GM18861 (cell line): ENCODE measurements at regions not wholly inside any gene's neighbourhood (a gene's known extent, or its start where the extent isn't known, plus 50 kb on each side); places are given as distances from the start of the nearest gene placed in this dataset.
A peak's percentile ranks its signal among the peaks of the same experiment; 100 is the strongest.
"Not testable (repeated sequence)": the region's sequence is repeated elsewhere in the genome, so short reads cannot be mapped to it uniquely, and the experiment has no call there.

ENCODE experiments used
- ATAC-seq: cut with Tn5 transposase; IDR thresholded peaks from one replicate; pipeline ENCODE4 v1.9.1; 2021; ENCODE audit not compliant: unreplicated experiment

DNA sequence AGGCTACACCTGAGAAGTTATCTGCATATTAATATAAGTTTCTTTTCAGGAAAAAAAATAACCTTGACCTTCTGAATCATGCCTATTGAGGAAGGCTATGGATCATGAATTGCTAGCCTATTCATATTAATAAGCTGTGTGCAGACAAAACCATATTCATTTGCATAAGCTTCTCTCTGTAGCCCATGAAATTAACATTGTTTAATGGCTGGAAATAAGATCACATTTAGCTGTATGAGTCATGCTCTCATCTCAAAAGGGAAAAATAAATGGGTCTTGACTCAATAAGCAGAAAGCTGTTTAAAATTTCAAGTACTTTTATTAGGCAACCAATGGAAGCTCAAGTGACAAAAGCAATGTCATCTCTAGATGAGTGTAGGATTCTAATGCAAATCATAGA, 330.0 kb upstream of the DEPDC1 start:
- ATAC-seq = no peak

DNA sequence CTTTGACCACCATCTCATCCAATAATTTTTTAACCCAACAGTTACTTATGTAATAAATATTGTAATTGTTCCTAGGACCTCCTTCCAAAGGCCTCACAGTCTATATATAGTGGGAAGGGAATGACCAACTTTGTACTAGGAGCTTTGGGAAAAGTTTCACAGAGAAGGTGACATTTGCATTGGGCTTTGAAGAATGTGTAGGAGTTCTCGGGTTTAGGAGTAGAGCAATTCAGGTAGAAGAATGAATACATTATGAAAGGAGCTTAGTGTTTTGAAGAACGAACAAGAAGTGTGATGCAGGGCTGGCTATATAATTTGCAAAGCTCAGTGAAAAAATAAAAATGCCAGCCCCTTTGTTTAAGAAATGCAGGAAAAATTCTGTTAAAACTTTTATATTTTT, 330.4 kb upstream of the DEPDC1 start:
- no peak for ATAC-seq

DNA sequence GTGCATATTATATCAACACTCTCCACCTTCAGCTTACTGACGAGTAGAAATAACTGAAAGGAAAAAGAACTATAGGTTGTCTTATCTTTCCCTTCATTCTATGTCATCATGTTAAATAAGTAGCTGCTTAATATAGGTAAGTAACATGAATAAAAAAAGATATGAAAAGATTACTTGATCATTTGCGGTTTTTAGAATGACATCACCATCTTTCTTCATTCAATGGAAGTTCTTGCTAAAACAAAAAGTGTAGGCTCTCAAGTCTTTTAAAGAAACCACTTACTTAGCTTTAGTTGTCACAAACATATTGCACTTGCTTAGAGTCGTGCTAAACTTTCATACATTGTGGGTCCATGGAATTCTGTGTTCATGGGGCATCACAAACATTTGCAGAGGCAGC, 331.1 kb upstream of the DEPDC1 start:
- no peak for ATAC-seq

- no peak for ATAC-seq
Measured at GRCh38 chr1:68831281-68831680, 334.4 kb upstream of the DEPDC1 start.

DNA sequence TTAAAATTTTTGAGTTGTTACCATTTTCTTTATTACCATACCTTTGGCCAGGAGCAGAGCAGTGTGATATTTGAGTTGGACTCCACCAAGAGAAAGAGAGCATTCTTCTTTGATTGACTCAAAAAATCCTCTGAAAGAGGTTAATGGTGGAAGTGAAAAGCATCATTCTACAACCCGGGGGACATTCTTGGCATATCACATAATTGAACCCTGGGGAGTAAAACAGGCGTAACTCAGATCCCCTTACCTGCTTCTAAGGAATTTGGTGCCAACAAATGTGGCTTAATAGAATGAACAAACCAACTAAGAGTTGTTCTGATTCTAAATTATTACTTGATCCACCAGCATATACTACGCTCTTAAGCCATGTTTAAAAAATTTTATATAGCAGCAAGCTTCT, 351.1 kb upstream of the DEPDC1 start:
- ATAC-seq = no peak

GRCh38 chr1:68868606-68869005, 371.7 kb upstream of the DEPDC1 start:
- no peak for ATAC-seq

- ATAC-seq = no peak
Measured at GRCh38 chr1:68873144-68873543, 376.3 kb upstream of the DEPDC1 start.

DNA sequence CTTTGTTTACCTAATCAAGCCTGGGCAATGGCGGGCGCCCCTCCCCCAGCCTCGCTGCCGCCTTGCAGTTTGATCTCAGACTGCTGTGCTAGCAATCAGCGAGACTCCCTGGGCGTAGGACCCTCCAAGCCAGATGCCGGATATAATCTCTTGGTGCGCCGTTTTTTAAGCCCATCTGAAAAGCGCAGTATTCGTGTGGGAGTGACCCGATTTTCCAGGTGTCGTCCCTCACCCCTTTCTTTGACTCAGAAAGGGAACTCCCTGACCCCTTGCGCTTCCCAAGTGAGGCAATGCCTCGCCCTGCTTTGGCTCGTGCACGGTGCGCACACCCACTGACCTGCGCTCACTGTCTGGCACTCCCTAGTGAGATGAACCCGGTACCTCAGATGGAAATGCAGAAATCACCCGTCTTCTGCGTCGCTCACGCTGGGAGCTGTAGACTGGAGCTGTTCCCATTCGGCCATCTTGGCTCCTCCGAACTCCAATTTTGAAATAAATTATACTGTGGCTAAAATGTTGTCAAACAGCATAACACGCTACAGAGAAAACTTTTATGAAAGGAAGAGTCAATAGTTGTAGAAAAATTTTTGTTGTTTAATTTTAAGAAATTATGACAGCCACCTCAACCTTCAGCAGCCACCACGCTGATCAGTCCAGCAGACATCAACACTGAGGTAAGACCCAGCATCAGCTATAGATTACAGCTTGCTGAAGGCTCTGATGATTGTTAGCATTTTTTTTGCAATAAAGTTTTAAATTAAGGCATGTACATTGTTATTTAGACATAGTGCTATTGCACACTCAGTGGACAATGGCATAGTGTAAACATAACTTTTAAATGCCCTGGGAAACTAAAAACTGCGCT, 384.7 kb upstream of the DEPDC1 start:
- not testable (repeated sequence) for ATAC-seq

DNA sequence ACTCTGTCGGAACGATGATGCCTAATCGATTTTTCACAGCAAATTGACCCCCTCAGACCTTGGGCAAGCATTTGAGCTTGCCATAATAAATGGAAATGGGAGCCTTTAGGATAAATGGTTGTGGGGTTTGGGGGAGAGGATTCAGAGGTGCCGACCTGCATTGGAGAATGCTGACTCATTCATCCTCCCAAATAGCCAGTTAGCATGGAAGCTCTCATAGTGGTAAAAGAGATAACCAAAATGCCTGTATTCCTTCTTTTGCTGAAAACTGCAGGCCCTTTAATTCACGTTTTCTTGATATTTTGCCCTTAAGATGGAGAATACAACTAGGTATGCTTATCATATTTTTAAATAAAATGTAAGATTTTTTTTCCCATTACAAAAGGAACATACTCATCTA, 392.6 kb upstream of the DEPDC1 start:
- ATAC-seq = no peak

DNA sequence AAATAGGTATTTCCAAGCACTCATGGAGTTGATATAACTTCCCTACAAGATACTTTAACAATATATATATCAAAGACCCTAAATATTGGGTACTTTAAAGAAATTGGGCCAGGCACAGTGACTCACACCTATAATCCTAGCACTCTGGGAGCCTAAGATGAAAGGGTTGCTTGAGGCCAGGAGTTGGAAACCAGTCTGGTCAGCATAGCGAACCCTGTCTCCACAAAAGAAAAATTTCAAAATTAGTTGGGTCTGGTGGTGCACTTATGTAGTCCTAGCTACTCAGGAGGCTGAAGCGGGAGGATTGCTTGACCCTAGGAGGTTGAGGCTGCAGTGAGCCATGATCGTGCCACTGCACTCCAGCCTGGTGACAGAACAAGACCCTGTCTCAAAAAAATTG, 393.9 kb upstream of the DEPDC1 start:
- ATAC-seq = no peak

- ATAC-seq = no peak
Measured at GRCh38 chr1:68904477-68904876, 407.6 kb upstream of the DEPDC1 start.

GRCh38 chr1:68906431-68906830, 409.5 kb upstream of the DEPDC1 start:
- ATAC-seq = no peak

GRCh38 chr1:68907491-68907890, 410.6 kb upstream of the DEPDC1 start:
- no peak for ATAC-seq

DNA sequence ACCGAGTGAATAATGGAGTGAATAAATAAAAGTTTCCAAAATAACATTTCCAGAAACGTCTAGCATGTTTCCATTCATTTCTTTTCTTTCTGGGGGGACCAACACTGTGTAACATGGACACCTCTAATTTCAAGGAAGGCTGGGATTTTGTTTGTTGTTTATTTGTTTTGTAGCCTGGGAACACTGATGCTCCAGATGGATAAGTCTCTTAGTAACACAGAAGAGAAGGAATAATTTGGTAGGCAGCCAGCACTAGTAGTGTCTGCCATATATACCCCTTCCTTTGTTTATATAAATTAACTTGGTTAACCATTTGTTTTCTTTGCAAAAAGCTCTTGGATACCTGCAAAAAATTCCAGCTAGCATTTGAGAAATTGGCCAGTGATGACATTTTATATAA, 411.4 kb upstream of the DEPDC1 start:
- ATAC-seq = no peak

DNA sequence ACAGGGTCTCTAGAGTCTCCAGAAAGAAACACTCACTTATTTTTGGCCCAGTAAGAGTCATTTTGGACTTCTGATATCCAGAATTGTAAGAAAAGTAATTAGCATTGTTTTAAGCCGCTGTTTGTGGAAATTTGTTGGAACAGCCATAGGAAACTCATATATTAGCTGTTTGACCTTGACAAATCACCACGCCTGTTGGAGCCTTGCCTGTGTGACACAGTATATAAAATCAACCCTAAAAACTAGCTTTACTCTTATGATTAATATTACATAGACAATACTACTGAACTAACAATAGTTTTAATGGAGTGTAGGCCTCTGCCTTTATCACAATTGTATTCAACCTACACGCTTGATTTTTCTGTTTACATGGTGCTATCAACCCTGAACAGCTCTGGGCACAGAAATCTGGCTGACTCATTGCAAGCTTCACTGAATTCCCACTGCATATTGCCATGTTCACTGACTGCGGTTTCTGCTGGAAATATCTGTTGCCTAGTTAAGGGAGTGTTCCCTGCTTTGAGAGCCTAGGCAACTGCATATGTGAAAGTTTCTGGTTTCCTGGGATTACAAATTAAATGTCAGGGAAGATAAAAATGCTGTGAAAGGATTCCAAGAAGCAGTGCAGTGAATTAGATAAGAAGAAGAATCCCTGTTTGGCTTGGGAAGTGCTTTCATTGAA, 419.5 kb upstream of the DEPDC1 start:
- ATAC-seq = no peak

GRCh38 chr1:68917456-68917855, 420.6 kb upstream of the DEPDC1 start:
- ATAC-seq = no peak

DNA sequence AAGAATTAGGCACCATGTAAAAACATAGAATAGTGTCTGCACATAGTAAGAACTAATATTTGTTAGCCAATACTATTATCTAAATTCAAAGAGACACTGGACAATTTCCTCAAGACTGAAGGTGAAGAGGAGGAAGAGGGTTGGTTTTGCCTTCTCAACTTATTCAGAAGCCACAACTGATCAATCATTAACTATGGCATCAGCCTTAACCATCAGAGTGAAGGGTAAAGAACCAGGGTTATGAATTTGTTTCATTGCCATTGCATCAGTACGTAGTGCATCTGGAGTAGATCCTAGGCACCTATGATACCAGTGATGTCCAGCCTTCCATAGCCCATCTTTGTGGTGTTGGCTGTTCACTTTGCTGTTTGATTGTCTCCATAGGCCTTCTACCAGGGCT, 421.7 kb upstream of the DEPDC1 start:
- peak; percentile 92 for ATAC-seq

- ATAC-seq = no peak
Measured at GRCh38 chr1:68919075-68919474, 422.2 kb upstream of the DEPDC1 start.

GRCh38 chr1:68923475-68924088, 426.7 kb upstream of the DEPDC1 start:
- ATAC-seq = not testable (repeated sequence)

DNA sequence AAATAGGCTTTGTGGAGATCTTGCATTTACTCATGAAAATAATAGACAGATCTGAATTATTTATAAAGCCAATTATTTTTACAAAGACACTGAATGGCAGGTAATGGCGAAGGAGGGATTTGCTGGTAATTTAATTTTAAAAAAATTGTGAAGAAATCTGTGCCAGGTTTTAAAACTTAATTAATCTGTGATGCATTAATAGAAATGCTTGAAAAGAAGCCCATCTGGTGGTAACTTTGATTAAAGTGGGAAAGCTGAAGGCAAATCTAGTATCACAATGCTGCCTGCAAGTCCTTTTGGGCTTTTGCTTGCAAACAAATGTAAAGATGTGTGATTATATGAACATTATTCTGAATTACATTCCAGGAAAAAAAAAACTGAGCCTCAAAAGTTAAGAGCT, 433.2 kb upstream of the DEPDC1 start:
- ATAC-seq = no peak

- ATAC-seq = no peak
Measured at GRCh38 chr1:68936530-68936929, 439.6 kb upstream of the DEPDC1 start.

- ATAC-seq = no peak
Measured at GRCh38 chr1:68938051-68938666, 441.3 kb upstream of the DEPDC1 start.
